HEK293 (cell line): ENCODE measurements at regions not wholly inside any gene's neighbourhood (a gene's known extent, or its start where the extent isn't known, plus 50 kb on each side); places are given as distances from the start of the nearest gene placed in this dataset.
A peak's percentile ranks its signal among the peaks of the same experiment; 100 is the strongest.

Experiments
- CTCF ChIA-PET: fragments of 350-600 bp; formaldehyde crosslinking; extraction: SDS; loops from one replicate; lab custom pipeline; 2021; ENCODE audit warnings: antibody characterized with exemption; lab: Yijun Ruan, JAX
- POLR2A ChIA-PET: fragments of 300-600 bp; formaldehyde crosslinking; extraction: SDS; loops from one replicate; lab custom pipeline; 2020; ENCODE audit warnings: antibody characterized with exemption, inconsistent platforms; lab: Yijun Ruan, JAX
- H3K27ac ChIP-seq: fragments of 200-500 bp; sonication (Bioruptor generic); 2 replicates; pipeline ENCODE4 v1.5.1; 2014; ENCODE audit warnings: low read depth, low read length, control low read depth, inconsistent platforms; ENCODE audit errors: extremely low read depth
- H3K36me3 ChIP-seq, 2 experiments: fragments of 200-500 bp in 1 of 2; sonication (Bioruptor generic) in 1 of 2; 1 replicate in 1 of 2; 2 replicates in 1 of 2; pipeline ENCODE4 v1.5.1; 2014 to 2017; ENCODE audit warnings: inconsistent platforms in 2 of 2, low read length in 2 of 2; ENCODE audit not compliant: control insufficient read depth in 2 of 2, insufficient read depth in 1 of 2
- H3K4me1 ChIP-seq: fragments of 200-500 bp; sonication (Bioruptor generic); 2 replicates; pipeline ENCODE4 v1.5.1; 2014; ENCODE audit warnings: mild to moderate bottlenecking, low read length, inconsistent platforms; ENCODE audit not compliant: control insufficient read depth, insufficient read depth
- H3K4me3 ChIP-seq: 2 replicates; pipeline ENCODE4 v1.5.1; 2011; ENCODE audit warnings: low read depth, mild to moderate bottlenecking, control low read depth, low read length, moderate library complexity
- H3K9me3 ChIP-seq: fragments of 200-500 bp; sonication (Bioruptor generic); 2 replicates; pipeline ENCODE4 v1.5.1; 2014; ENCODE audit warnings: low read depth, low read length, inconsistent platforms; ENCODE audit not compliant: control insufficient read depth, insufficient read depth
- FEZF1 ChIP-seq: fragments of 450-650 bp; formaldehyde crosslinking; IDR thresholded peaks from 2 replicates; pipeline ENCODE4 v1.5.1; 2016; ENCODE audit warnings: missing biosample characterization, missing genetic modification characterization
- GFI1B ChIP-seq: fragments of 450-650 bp; formaldehyde crosslinking; IDR thresholded peaks from 2 replicates; pipeline ENCODE4 v1.5.1; 2016; ENCODE audit warnings: missing biosample characterization, missing genetic modification characterization
- HOXD13 ChIP-seq: sonication (generic); formaldehyde crosslinking; IDR thresholded peaks from 2 replicates; pipeline ENCODE4 v1.8.0; 2022; ENCODE audit warnings: missing genetic modification reagents, borderline replicate concordance
- KLF8 ChIP-seq: fragments of 450-650 bp; formaldehyde crosslinking; IDR thresholded peaks from 2 replicates; pipeline ENCODE4 v1.5.1; 2016; ENCODE audit warnings: missing biosample characterization, missing genetic modification characterization
- MZF1 ChIP-seq: fragments of 450-650 bp; formaldehyde crosslinking; IDR thresholded peaks from 2 replicates; pipeline ENCODE4 v1.5.1; 2017; ENCODE audit warnings: missing biosample characterization, missing genetic modification characterization, borderline replicate concordance
- SCRT2 ChIP-seq: fragments of 450-650 bp; formaldehyde crosslinking; IDR thresholded peaks from 2 replicates; pipeline ENCODE4 v1.5.1; 2016; ENCODE audit warnings: missing biosample characterization, missing genetic modification characterization
- ZBTB17 ChIP-seq: fragments of 450-650 bp; formaldehyde crosslinking; IDR thresholded peaks from 2 replicates; pipeline ENCODE4 v1.5.1; 2016; ENCODE audit warnings: missing biosample characterization, missing genetic modification characterization
- ZNF16 ChIP-seq: fragments of 450-650 bp; formaldehyde crosslinking; IDR thresholded peaks from 2 replicates; pipeline ENCODE4 v1.5.1; 2016; ENCODE audit warnings: low read depth, missing biosample characterization, missing genetic modification characterization
- ZNF18 ChIP-seq: fragments of 450-650 bp; formaldehyde crosslinking; IDR thresholded peaks from 2 replicates; pipeline ENCODE4 v1.5.1; 2016; ENCODE audit warnings: missing biosample characterization, missing genetic modification characterization
- ZNF2 ChIP-seq: fragments of 450-650 bp; formaldehyde crosslinking; IDR thresholded peaks from 2 replicates; pipeline ENCODE4 v1.5.1; 2016; ENCODE audit warnings: missing biosample characterization, missing genetic modification characterization
- ZNF248 ChIP-seq: fragments of 450-650 bp; formaldehyde crosslinking; IDR thresholded peaks from 2 replicates; pipeline ENCODE4 v1.5.1; 2017; ENCODE audit warnings: missing biosample characterization, missing genetic modification characterization
- ZNF341 ChIP-seq: fragments of 450-650 bp; formaldehyde crosslinking; IDR thresholded peaks from 2 replicates; pipeline ENCODE4; 2016; ENCODE audit warnings: low read depth, missing biosample characterization, missing genetic modification characterization
- ZNF510 ChIP-seq: fragments of 450-650 bp; formaldehyde crosslinking; IDR thresholded peaks from 2 replicates; pipeline ENCODE4 v1.5.1; 2018; ENCODE audit warnings: mild to moderate bottlenecking, missing genetic modification characterization, missing biosample characterization; ENCODE audit not compliant: insufficient replicate concordance
- ZNF660 ChIP-seq: fragments of 450-650 bp; IDR thresholded peaks from 2 replicates; pipeline ENCODE4 v1.5.1; 2018; ENCODE audit warnings: missing biosample characterization, mild to moderate bottlenecking, missing genetic modification characterization
- TF ChIP-seq, protein P1 (sequence below): fragments of 450-650 bp; formaldehyde crosslinking; IDR thresholded peaks from 2 replicates; pipeline ENCODE4 v1.5.1; 2016; ENCODE audit warnings: missing biosample characterization, missing genetic modification characterization, low read depth
- TF ChIP-seq, protein P2 (sequence below): fragments of 450-650 bp; formaldehyde crosslinking; IDR thresholded peaks from 2 replicates; pipeline ENCODE4 v1.5.1; 2016; ENCODE audit warnings: missing biosample characterization, missing genetic modification characterization
- TF ChIP-seq, protein P3 (sequence below): fragments of 450-650 bp; formaldehyde crosslinking; IDR thresholded peaks from 2 replicates; pipeline ENCODE4 v1.5.1; 2017; ENCODE audit warnings: missing biosample characterization, missing genetic modification characterization

DNA sequence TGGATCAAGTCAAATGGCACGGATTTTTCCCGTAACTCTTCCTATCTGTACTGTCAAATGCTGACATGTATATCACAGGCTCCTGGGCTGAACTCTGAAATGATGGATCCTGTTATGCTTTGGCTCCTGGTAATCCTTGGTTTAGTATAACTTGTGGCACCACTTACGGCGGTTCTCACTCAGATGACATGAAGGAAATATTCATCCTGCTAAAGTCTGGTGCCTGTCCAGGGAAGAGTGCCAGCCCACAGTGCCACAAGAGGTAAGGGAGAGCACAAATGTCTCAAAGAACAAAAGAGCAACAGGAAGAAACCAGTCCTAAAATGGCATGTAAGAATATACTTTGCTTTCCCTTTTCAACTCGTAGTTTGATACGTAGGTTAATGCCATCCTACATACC, 93.1 kb upstream of the TAB2 start:
- Histone ChIP-seq H3K27ac (no peak overlapping the region), H3K4me3 (no peak overlapping the region), H3K4me1 (peaks cover 16% of the 10 kb centered on the region), H3K36me3 (no peaks in the 10 kb centered on the region), H3K9me3 (no peaks in the 10 kb centered on the region)
- ChIA-PET CTCF (interaction anchor here (0.7 kb wide), 1 partner anchor 190 kb away, joined by 6 read pairs; no protein-coding TSS in a partner anchor), POLR2A (interaction anchor here (0.7 kb wide), 1 partner anchor 494 kb away, joined by 3 read pairs; no protein-coding TSS in a partner anchor)
- 0 out of 2 replicates have a peak, but pooled peaks have one; percentile 20 for TF ChIP-seq ZBTB17 (tag by site-specific recombination)
- TF ChIP-seq HOXD13 (CRISPR knock-in tag): no peak
- TF ChIP-seq FEZF1 (tag by site-specific recombination): 0 out of 2 replicates have a peak, but pooled peaks have one; percentile 52
- TF ChIP-seq KLF8 (tag by site-specific recombination): 0 out of 2 replicates have a peak, but pooled peaks have one; percentile 8
- no peak for TF ChIP-seq ZNF341
- no peak for TF ChIP-seq ZNF248 (tag by site-specific recombination)
- TF ChIP-seq SCRT2: peak; percentile 39; the same call in 1 of the 2 replicates

- ChIA-PET CTCF (no interaction called here), POLR2A (no interaction called here)
- Histone ChIP-seq H3K4me3 (no peak overlapping the region), H3K36me3 (no peaks in the 10 kb centered on the region), H3K4me1 (peaks cover 16% of the 10 kb centered on the region), H3K9me3 (no peaks in the 10 kb centered on the region), H3K27ac (no peak overlapping the region)
- TF ChIP-seq MZF1 (tag by site-specific recombination) (peak; percentile 83; the same call in 1 of the 2 replicates), ZNF660 (no peak)
These were observed 92.1 kb upstream of the TAB2 start for GRCh38 chr6:149225370-149225769.

GRCh38 chr6:149225946-149226345, 91.6 kb upstream of the TAB2 start:
- TF ChIP-seq, protein P1, sequence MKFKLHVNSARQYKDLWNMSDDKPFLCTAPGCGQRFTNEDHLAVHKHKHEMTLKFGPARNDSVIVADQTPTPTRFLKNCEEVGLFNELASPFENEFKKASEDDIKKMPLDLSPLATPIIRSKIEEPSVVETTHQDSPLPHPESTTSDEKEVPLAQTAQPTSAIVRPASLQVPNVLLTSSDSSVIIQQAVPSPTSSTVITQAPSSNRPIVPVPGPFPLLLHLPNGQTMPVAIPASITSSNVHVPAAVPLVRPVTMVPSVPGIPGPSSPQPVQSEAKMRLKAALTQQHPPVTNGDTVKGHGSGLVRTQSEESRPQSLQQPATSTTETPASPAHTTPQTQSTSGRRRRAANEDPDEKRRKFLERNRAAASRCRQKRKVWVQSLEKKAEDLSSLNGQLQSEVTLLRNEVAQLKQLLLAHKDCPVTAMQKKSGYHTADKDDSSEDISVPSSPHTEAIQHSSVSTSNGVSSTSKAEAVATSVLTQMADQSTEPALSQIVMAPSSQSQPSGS (tag by site-specific recombination): no peak
- no peak for TF ChIP-seq GFI1B (tag by site-specific recombination)
- TF ChIP-seq, protein P2, sequence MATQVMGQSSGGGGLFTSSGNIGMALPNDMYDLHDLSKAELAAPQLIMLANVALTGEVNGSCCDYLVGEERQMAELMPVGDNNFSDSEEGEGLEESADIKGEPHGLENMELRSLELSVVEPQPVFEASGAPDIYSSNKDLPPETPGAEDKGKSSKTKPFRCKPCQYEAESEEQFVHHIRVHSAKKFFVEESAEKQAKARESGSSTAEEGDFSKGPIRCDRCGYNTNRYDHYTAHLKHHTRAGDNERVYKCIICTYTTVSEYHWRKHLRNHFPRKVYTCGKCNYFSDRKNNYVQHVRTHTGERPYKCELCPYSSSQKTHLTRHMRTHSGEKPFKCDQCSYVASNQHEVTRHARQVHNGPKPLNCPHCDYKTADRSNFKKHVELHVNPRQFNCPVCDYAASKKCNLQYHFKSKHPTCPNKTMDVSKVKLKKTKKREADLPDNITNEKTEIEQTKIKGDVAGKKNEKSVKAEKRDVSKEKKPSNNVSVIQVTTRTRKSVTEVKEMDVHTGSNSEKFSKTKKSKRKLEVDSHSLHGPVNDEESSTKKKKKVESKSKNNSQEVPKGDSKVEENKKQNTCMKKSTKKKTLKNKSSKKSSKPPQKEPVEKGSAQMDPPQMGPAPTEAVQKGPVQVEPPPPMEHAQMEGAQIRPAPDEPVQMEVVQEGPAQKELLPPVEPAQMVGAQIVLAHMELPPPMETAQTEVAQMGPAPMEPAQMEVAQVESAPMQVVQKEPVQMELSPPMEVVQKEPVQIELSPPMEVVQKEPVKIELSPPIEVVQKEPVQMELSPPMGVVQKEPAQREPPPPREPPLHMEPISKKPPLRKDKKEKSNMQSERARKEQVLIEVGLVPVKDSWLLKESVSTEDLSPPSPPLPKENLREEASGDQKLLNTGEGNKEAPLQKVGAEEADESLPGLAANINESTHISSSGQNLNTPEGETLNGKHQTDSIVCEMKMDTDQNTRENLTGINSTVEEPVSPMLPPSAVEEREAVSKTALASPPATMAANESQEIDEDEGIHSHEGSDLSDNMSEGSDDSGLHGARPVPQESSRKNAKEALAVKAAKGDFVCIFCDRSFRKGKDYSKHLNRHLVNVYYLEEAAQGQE: no peak
- TF ChIP-seq ZNF18: no peak
- TF ChIP-seq ZNF2 (tag by site-specific recombination): no peak
- no peak for TF ChIP-seq ZNF16 (tag by site-specific recombination)
- no peak for TF ChIP-seq ZNF510
- TF ChIP-seq, protein P3, sequence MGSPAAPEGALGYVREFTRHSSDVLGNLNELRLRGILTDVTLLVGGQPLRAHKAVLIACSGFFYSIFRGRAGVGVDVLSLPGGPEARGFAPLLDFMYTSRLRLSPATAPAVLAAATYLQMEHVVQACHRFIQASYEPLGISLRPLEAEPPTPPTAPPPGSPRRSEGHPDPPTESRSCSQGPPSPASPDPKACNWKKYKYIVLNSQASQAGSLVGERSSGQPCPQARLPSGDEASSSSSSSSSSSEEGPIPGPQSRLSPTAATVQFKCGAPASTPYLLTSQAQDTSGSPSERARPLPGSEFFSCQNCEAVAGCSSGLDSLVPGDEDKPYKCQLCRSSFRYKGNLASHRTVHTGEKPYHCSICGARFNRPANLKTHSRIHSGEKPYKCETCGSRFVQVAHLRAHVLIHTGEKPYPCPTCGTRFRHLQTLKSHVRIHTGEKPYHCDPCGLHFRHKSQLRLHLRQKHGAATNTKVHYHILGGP (tag by site-specific recombination): no peak
- Histone ChIP-seq H3K9me3 (no peaks in the 10 kb centered on the region), H3K27ac (no peak overlapping the region), H3K4me1 (peaks cover 16% of the 10 kb centered on the region), H3K36me3 (no peaks in the 10 kb centered on the region), H3K4me3 (no peak overlapping the region)
- POLR2A ChIA-PET: no interaction called here
- CTCF ChIA-PET: interaction anchor here (1.3 kb wide), 1 partner anchor 31 kb away, joined by 3 read pairs; no protein-coding TSS in a partner anchor
